ENCODE measurements at regions not wholly inside any gene's neighbourhood (a gene's known extent, or its start where the extent isn't known, plus 50 kb on each side); places are given as distances from the start of the nearest gene placed in this dataset.
A peak's percentile ranks its signal among the peaks of the same experiment; 100 is the strongest.

- H3K36me3 Mint-ChIP-seq (ENCODE audit: insufficient read depth) = no peaks in the 10 kb centered on the region
- peaks cover 48% of the 10 kb centered on the region for H3K4me1 Mint-ChIP-seq (ENCODE audit: low read depth)
- no peaks in the 10 kb centered on the region for H3K9me3 Mint-ChIP-seq
- no peak overlapping the region for H3K4me3 Mint-ChIP-seq
- no peak for DNase-seq
- ATAC-seq = no peak
- no peaks in the 10 kb centered on the region for H3K27me3 Mint-ChIP-seq (ENCODE audit: low read depth)
Measured at GRCh38 chr9:21681641-21682040, 120.8 kb upstream of the MTAP start.

DNA sequence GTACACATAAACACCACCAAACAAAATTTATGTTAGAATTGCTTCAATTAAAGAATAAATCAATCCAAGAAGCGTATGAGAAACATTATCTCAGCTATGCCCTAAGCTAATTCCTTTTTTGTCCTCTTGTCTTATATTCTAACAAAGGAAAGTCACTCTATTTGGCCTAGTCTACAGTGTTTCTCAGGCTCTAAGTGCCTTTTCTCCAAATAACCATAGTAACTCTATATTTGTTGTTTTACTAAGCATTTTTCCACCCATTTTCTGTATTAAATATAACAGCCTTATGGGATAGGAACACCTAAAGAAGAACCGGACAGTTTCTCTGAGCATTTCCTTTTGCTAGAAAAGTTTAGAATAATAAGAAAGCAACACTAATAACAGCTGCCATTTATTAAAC lies 120.1 kb upstream of the MTAP start:
- peaks cover 56% of the 10 kb centered on the region for H3K4me1 Mint-ChIP-seq (ENCODE audit: low read depth)
- H3K9me3 Mint-ChIP-seq = no peaks in the 10 kb centered on the region
- no peaks in the 10 kb centered on the region for H3K36me3 Mint-ChIP-seq (ENCODE audit: insufficient read depth)
- ATAC-seq (no peak), DNase-seq (no peak)
- H3K27me3 Mint-ChIP-seq (ENCODE audit: low read depth) = no peaks in the 10 kb centered on the region
- H3K4me3 Mint-ChIP-seq = no peak overlapping the region

DNA sequence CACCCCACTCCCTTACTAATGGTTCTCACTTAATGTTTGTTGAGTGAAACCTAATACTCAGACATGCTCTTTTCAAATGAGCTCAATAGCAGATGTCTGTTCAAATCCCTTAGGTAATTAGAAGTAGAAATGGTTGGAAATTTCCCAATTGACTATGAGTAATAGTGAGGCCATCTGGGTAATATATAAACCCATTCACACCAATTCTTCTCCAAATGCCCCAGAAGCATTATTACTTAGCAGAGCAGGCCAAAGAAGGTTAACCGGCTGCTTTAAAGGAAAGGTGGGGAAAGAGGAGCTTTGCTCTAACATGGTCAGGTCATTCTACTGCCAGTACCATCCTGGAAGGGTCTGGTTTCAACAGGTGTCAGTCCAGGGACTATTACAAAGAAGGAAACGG lies 119.5 kb upstream of the MTAP start:
- Mint-ChIP-seq H3K4me3 (no peak overlapping the region), H3K4me1 (ENCODE audit: low read depth) (peaks cover 53% of the 10 kb centered on the region), H3K36me3 (ENCODE audit: insufficient read depth) (no peaks in the 10 kb centered on the region), H3K27me3 (ENCODE audit: low read depth) (no peaks in the 10 kb centered on the region), H3K9me3 (no peaks in the 10 kb centered on the region)
- DNase-seq (no peak), ATAC-seq (no peak)

GRCh38 chr9:21683484-21684175 lies 118.8 kb upstream of the MTAP start:
- Mint-ChIP-seq H3K9me3 (no peaks in the 10 kb centered on the region), H3K36me3 (ENCODE audit: insufficient read depth) (no peaks in the 10 kb centered on the region), H3K27me3 (ENCODE audit: low read depth) (no peaks in the 10 kb centered on the region), H3K4me3 (no peak overlapping the region), H3K4me1 (ENCODE audit: low read depth) (peaks cover 57% of the 10 kb centered on the region)
- ATAC-seq (no peak), DNase-seq (no peak)

- DNase-seq (no peak), ATAC-seq (no peak)
- peaks cover 61% of the 10 kb centered on the region for H3K4me1 Mint-ChIP-seq (ENCODE audit: low read depth)
- no peaks in the 10 kb centered on the region for H3K27me3 Mint-ChIP-seq (ENCODE audit: low read depth)
- H3K36me3 Mint-ChIP-seq (ENCODE audit: insufficient read depth) = no peaks in the 10 kb centered on the region
- H3K9me3 Mint-ChIP-seq = no peaks in the 10 kb centered on the region
- H3K4me3 Mint-ChIP-seq = no peak overlapping the region
Measured at GRCh38 chr9:21684231-21684630, 118.2 kb upstream of the MTAP start.

GRCh38 chr9:21684831-21685362 lies 117.5 kb upstream of the MTAP start:
- Mint-ChIP-seq H3K4me3 (peak overlapping the region; percentile 6), H3K4me1 (ENCODE audit: low read depth) (peaks cover 64% of the 10 kb centered on the region), H3K27me3 (ENCODE audit: low read depth) (no peaks in the 10 kb centered on the region), H3K9me3 (no peaks in the 10 kb centered on the region), H3K36me3 (ENCODE audit: insufficient read depth) (no peaks in the 10 kb centered on the region)
- ATAC-seq (peak; percentile 90), DNase-seq (peak; percentile 32)

GRCh38 chr9:21685502-21685901 lies 116.9 kb upstream of the MTAP start:
- ATAC-seq = no peak
- no peak for DNase-seq
- Mint-ChIP-seq H3K4me1 (ENCODE audit: low read depth) (peaks cover 64% of the 10 kb centered on the region), H3K36me3 (ENCODE audit: insufficient read depth) (no peaks in the 10 kb centered on the region), H3K4me3 (peak overlapping the region; percentile 13), H3K27me3 (ENCODE audit: low read depth) (no peaks in the 10 kb centered on the region), H3K9me3 (no peaks in the 10 kb centered on the region)

DNA sequence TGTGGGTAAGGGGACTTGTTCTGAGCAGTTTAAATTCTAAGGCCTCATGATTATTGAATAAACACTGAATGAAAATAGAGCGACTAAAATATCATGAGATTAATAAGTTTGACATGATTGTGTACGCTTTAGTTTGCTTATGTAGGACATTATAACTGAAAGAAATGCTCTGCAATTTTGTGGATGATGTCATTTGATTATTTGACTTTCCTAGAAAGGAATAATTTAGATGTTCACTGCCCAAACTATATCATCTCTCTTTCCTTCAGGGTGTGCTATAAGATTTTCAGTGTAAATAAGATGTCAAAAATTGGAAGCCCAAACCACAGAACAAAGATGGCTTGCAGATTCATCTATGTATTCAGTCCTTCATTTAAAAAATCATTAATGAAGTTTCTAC lies 115.7 kb upstream of the MTAP start:
- no peak for DNase-seq
- Mint-ChIP-seq H3K9me3 (no peaks in the 10 kb centered on the region), H3K4me1 (ENCODE audit: low read depth) (peaks cover 60% of the 10 kb centered on the region), H3K27me3 (ENCODE audit: low read depth) (no peaks in the 10 kb centered on the region), H3K4me3 (no peak overlapping the region), H3K36me3 (ENCODE audit: insufficient read depth) (no peaks in the 10 kb centered on the region)
- ATAC-seq = no peak

- H3K36me3 Mint-ChIP-seq (ENCODE audit: insufficient read depth) = no peaks in the 10 kb centered on the region
- ATAC-seq (no peak), DNase-seq (no peak)
- H3K9me3 Mint-ChIP-seq = no peaks in the 10 kb centered on the region
- H3K4me3 Mint-ChIP-seq = no peak overlapping the region
- no peaks in the 10 kb centered on the region for H3K27me3 Mint-ChIP-seq (ENCODE audit: low read depth)
- peaks cover 55% of the 10 kb centered on the region for H3K4me1 Mint-ChIP-seq (ENCODE audit: low read depth)
Measured at GRCh38 chr9:21687351-21687750, 115.1 kb upstream of the MTAP start.

DNA sequence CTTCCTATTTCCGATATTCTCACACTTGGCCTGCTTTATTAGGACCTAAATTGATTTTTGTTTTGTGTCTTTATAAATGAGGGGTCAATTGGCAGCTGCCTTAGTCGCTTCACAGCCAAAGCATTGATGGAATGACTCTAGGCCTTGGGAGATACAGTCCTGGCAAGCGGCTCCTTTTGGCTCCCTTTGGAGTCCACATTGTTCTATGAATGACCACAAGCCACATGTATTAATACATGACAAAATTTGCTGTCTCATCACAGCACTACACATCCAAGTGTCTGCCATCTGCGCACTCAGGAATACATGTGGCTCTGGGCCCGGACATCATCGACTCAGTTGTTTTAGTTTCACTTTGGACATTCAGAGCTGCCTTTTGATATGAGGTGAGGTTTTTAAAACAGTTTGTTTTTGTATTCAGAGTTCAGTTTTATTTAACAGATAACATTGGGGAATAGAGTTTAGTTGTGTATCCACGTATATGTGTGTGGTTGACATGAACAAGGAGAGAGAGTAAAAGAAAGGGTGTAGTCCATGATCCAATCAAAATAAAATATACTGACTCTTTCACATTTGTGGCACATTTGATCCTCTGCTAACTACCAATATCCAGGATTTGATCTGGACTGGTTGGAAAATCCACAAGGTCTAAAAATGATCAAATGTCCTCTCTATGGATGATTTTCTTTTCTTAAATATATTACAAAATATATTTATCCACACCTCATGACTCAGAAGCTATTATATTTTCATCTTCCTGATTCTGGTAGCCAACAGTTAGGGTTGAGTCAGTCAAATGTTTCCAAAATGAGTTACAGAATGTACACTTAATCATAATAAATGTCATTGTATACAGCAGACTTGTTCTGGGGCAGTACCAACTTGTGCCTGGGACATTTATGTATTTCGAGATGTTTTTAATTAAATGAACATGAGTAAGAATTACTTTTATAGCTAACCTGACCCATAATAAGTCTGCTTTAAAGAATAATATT lies 114.0 kb upstream of the MTAP start:
- no peaks in the 10 kb centered on the region for H3K36me3 Mint-ChIP-seq (ENCODE audit: insufficient read depth)
- peak overlapping the region; percentile 3 for H3K4me3 Mint-ChIP-seq
- ATAC-seq (peak; percentile 33 to 37), DNase-seq (no peak)
- H3K4me1 Mint-ChIP-seq (ENCODE audit: low read depth) = peaks cover 49% of the 10 kb centered on the region
- no peaks in the 10 kb centered on the region for H3K9me3 Mint-ChIP-seq
- no peaks in the 10 kb centered on the region for H3K27me3 Mint-ChIP-seq (ENCODE audit: low read depth)

DNA sequence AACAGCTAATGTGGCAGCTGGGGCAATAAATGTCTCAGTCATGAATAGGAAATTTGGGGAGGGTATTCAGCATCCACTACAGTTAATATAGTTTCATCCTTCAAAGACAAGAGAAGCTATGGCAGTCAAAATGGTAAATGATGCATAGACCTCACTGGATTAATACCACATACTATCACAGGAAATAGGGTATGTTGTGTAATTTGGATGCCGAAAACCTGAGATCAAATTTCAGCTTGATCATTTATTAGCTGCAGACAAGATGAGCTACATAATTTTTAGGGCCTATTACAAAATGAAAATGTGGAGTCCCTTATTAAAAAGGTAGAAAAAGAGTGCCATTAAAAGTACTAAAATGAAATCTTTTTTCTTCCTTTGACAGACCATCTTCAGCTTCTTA lies 112.6 kb upstream of the MTAP start:
- Mint-ChIP-seq H3K4me1 (ENCODE audit: low read depth) (peaks cover 36% of the 10 kb centered on the region), H3K4me3 (no peak overlapping the region), H3K36me3 (ENCODE audit: insufficient read depth) (no peaks in the 10 kb centered on the region), H3K27me3 (ENCODE audit: low read depth) (no peaks in the 10 kb centered on the region), H3K9me3 (no peaks in the 10 kb centered on the region)
- ATAC-seq (no peak), DNase-seq (no peak)

DNA sequence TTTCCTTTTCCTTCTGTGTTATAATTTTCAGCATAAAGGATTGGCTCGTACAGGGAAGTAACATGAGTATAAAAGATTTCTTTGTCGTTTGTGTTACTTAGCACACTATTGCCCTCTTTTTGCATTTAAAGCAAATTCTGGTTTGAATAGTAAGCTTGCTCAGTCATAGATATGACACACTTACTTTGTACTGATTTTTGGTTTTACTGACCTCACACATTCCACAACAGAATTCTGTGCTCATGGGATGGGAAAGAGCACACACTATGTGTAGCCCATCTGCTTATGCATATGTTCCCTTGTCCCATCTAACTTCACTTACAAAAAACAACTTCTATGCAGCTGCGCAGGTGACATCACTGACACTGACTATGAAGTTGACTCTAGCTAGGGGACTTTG lies 111.9 kb upstream of the MTAP start:
- DNase-seq = no peak
- H3K36me3 Mint-ChIP-seq (ENCODE audit: insufficient read depth) = no peaks in the 10 kb centered on the region
- no peaks in the 10 kb centered on the region for H3K9me3 Mint-ChIP-seq
- H3K27me3 Mint-ChIP-seq (ENCODE audit: low read depth) = no peaks in the 10 kb centered on the region
- no peak overlapping the region for H3K4me3 Mint-ChIP-seq
- H3K4me1 Mint-ChIP-seq (ENCODE audit: low read depth) = peaks cover 30% of the 10 kb centered on the region
- ATAC-seq = no peak

- Mint-ChIP-seq H3K4me1 (ENCODE audit: low read depth) (peaks cover 13% of the 10 kb centered on the region), H3K4me3 (no peak overlapping the region), H3K27me3 (ENCODE audit: low read depth) (no peaks in the 10 kb centered on the region), H3K36me3 (ENCODE audit: insufficient read depth) (no peaks in the 10 kb centered on the region), H3K9me3 (no peaks in the 10 kb centered on the region)
- DNase-seq (no peak), ATAC-seq (no peak)
Measured at GRCh38 chr9:21692390-21692789, 110.0 kb upstream of the MTAP start.

DNA sequence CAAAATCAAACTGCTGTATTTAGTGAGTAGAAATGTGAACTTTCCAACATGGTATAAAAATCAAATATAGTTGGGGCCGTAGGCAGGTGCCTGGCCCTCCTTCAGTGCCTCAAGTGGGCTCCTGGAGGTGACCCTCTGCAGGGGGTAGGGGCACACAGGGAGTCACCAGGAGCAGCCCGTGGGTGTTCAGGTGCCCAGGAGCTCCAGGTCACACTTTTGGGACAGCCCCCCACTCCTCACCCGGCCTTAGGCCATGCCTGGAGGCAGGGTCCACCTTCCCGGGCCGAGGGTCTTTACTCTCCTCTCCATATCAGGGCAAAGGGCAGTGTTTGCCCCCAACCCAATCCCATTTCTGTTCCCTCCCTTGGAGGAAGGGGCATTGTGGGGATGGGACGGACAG lies 108.0 kb upstream of the MTAP start:
- no peaks in the 10 kb centered on the region for H3K27me3 Mint-ChIP-seq (ENCODE audit: low read depth)

DNA sequence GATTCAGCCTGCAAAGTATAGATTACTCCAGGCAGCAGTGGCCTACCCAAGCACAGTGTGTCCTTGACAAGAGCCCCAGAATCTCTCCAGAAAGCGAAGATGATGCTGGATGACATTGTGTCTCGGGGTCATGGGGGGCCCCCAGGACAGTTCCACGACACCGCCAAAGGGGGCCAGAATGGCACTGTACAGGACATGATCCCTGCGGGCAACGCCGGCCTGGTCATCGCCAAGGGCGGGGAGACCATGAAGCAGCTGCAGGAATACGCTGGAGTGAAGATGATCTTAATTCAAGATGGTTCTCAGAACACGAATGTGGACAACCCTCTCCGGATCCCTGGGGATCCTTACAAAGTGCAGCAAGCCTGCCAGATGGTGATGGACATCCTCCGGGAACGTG lies 107.0 kb upstream of the MTAP start:
- DNase-seq = no peak
- H3K4me3 Mint-ChIP-seq = no peak overlapping the region
- H3K4me1 Mint-ChIP-seq (ENCODE audit: low read depth) = no peaks in the 10 kb centered on the region
- no peaks in the 10 kb centered on the region for H3K9me3 Mint-ChIP-seq
- no peak for ATAC-seq
- no peaks in the 10 kb centered on the region for H3K36me3 Mint-ChIP-seq (ENCODE audit: insufficient read depth)
- no peaks in the 10 kb centered on the region for H3K27me3 Mint-ChIP-seq (ENCODE audit: low read depth)

More for the DNA sequence above, 108.0 kb upstream of the MTAP start:
- DNase-seq (no peak), ATAC-seq (no peak)
- peaks cover under 1% of the 10 kb centered on the region for H3K4me1 Mint-ChIP-seq (ENCODE audit: low read depth)
- H3K9me3 Mint-ChIP-seq = no peaks in the 10 kb centered on the region
- no peaks in the 10 kb centered on the region for H3K36me3 Mint-ChIP-seq (ENCODE audit: insufficient read depth)
- no peak overlapping the region for H3K4me3 Mint-ChIP-seq
